ENCODE measurements at regions not wholly inside any gene's neighbourhood (a gene's known extent, or its start where the extent isn't known, plus 50 kb on each side); places are given as distances from the start of the nearest gene placed in this dataset.

GRCh38 chr4:189313064-189313463 is 627.6 kb upstream of the FRG1 start:
- CTCF ChIA-PET: no interaction called here

GRCh38 chr4:189313861-189314513 is 626.7 kb upstream of the FRG1 start:
- no peak for DNase-seq
- Mint-ChIP-seq H3K9me3 (peaks cover 13% of the 10 kb centered on the region), H3K27ac (no peak overlapping the region), H3K27me3 (no peaks in the 10 kb centered on the region), H3K4me1 (no peaks in the 10 kb centered on the region), H3K36me3 (no peaks in the 10 kb centered on the region), H3K4me3 (no peak overlapping the region)
- CTCF ChIA-PET: no interaction called here

More at GRCh38 chr4:189313064-189313463, 627.6 kb upstream of the FRG1 start:
- H3K9me3 Mint-ChIP-seq: peaks cover 13% of the 10 kb centered on the region
- no peak overlapping the region for H3K27ac Mint-ChIP-seq
- H3K4me1 Mint-ChIP-seq: no peaks in the 10 kb centered on the region
- H3K36me3 Mint-ChIP-seq: no peaks in the 10 kb centered on the region
- H3K4me3 Mint-ChIP-seq: no peak overlapping the region
- no peak for DNase-seq
- H3K27me3 Mint-ChIP-seq: no peaks in the 10 kb centered on the region

GRCh38 chr4:189322426-189322825 is 618.2 kb upstream of the FRG1 start:
- Mint-ChIP-seq H3K27me3 (no peaks in the 10 kb centered on the region), H3K9me3 (peaks cover 2% of the 10 kb centered on the region), H3K4me3 (no peak overlapping the region), H3K4me1 (no peaks in the 10 kb centered on the region), H3K36me3 (no peaks in the 10 kb centered on the region), H3K27ac (no peak overlapping the region)
- DNase-seq: no peak
- CTCF ChIA-PET: no interaction called here

GRCh38 chr4:189341881-189342280 is 598.8 kb upstream of the FRG1 start:
- no peak overlapping the region for H3K27ac Mint-ChIP-seq
- peaks cover 5% of the 10 kb centered on the region for H3K9me3 Mint-ChIP-seq
- no peaks in the 10 kb centered on the region for H3K27me3 Mint-ChIP-seq
- CTCF ChIA-PET: no interaction called here
- no peaks in the 10 kb centered on the region for H3K4me1 Mint-ChIP-seq
- no peaks in the 10 kb centered on the region for H3K36me3 Mint-ChIP-seq
- no peak overlapping the region for H3K4me3 Mint-ChIP-seq
- DNase-seq: no peak

- CTCF ChIA-PET: no interaction called here
- peaks cover 9% of the 10 kb centered on the region for H3K9me3 Mint-ChIP-seq
- no peaks in the 10 kb centered on the region for H3K36me3 Mint-ChIP-seq
- H3K27me3 Mint-ChIP-seq: no peaks in the 10 kb centered on the region
- no peak overlapping the region for H3K27ac Mint-ChIP-seq
- no peaks in the 10 kb centered on the region for H3K4me1 Mint-ChIP-seq
- no peak for DNase-seq
- no peak overlapping the region for H3K4me3 Mint-ChIP-seq
Observed at GRCh38 chr4:189355590-189355989, 585.1 kb upstream of the FRG1 start.

- H3K27me3 Mint-ChIP-seq: no peaks in the 10 kb centered on the region
Observed at GRCh38 chr4:189362364-189362763, 578.3 kb upstream of the FRG1 start.

GRCh38 chr4:189364032-189364449 is 576.6 kb upstream of the FRG1 start:
- H3K9me3 Mint-ChIP-seq: peaks cover 15% of the 10 kb centered on the region
- CTCF ChIA-PET: no interaction called here

More at GRCh38 chr4:189362364-189362763, 578.3 kb upstream of the FRG1 start:
- Mint-ChIP-seq H3K9me3 (peaks cover 15% of the 10 kb centered on the region), H3K4me3 (no peak overlapping the region), H3K36me3 (no peaks in the 10 kb centered on the region), H3K27ac (no peak overlapping the region), H3K4me1 (no peaks in the 10 kb centered on the region)
- no peak for DNase-seq
- CTCF ChIA-PET: no interaction called here

GRCh38 chr4:189365451-189365850 is 575.2 kb upstream of the FRG1 start:
- Mint-ChIP-seq H3K4me3 (no peak overlapping the region), H3K4me1 (no peaks in the 10 kb centered on the region), H3K9me3 (peaks cover 15% of the 10 kb centered on the region), H3K36me3 (no peaks in the 10 kb centered on the region), H3K27me3 (no peaks in the 10 kb centered on the region), H3K27ac (no peak overlapping the region)
- CTCF ChIA-PET: no interaction called here
- DNase-seq: no peak

More at GRCh38 chr4:189364032-189364449, 576.6 kb upstream of the FRG1 start:
- Mint-ChIP-seq H3K36me3 (no peaks in the 10 kb centered on the region), H3K27me3 (no peaks in the 10 kb centered on the region), H3K4me1 (no peaks in the 10 kb centered on the region), H3K4me3 (no peak overlapping the region), H3K27ac (no peak overlapping the region)
- DNase-seq: no peak

GRCh38 chr4:189367832-189368231 is 572.8 kb upstream of the FRG1 start:
- no peaks in the 10 kb centered on the region for H3K4me1 Mint-ChIP-seq
- no peak overlapping the region for H3K4me3 Mint-ChIP-seq
- no peak overlapping the region for H3K27ac Mint-ChIP-seq
- H3K36me3 Mint-ChIP-seq: no peaks in the 10 kb centered on the region
- peaks cover 19% of the 10 kb centered on the region for H3K9me3 Mint-ChIP-seq
- DNase-seq: no peak
- no peaks in the 10 kb centered on the region for H3K27me3 Mint-ChIP-seq
- CTCF ChIA-PET: no interaction called here

- Mint-ChIP-seq H3K36me3 (no peaks in the 10 kb centered on the region), H3K27me3 (no peaks in the 10 kb centered on the region), H3K4me3 (no peak overlapping the region), H3K4me1 (no peaks in the 10 kb centered on the region), H3K9me3 (peaks cover 12% of the 10 kb centered on the region), H3K27ac (no peak overlapping the region)
- CTCF ChIA-PET: no interaction called here
- no peak for DNase-seq
Observed at GRCh38 chr4:189374176-189374575, 566.5 kb upstream of the FRG1 start.

- CTCF ChIA-PET: no interaction called here
- Mint-ChIP-seq H3K27ac (no peak overlapping the region), H3K4me3 (no peak overlapping the region), H3K4me1 (no peaks in the 10 kb centered on the region), H3K27me3 (no peaks in the 10 kb centered on the region), H3K9me3 (peaks cover 9% of the 10 kb centered on the region), H3K36me3 (no peaks in the 10 kb centered on the region)
- DNase-seq: no peak
Observed at GRCh38 chr4:189376901-189377300, 563.8 kb upstream of the FRG1 start.

- H3K4me1 Mint-ChIP-seq: no peaks in the 10 kb centered on the region
- H3K36me3 Mint-ChIP-seq: no peaks in the 10 kb centered on the region
- H3K27ac Mint-ChIP-seq: no peak overlapping the region
- no peaks in the 10 kb centered on the region for H3K27me3 Mint-ChIP-seq
- no peak for DNase-seq
- H3K4me3 Mint-ChIP-seq: no peak overlapping the region
- peaks cover 9% of the 10 kb centered on the region for H3K9me3 Mint-ChIP-seq
- CTCF ChIA-PET: no interaction called here
Observed at GRCh38 chr4:189377569-189377968, 563.1 kb upstream of the FRG1 start.

- CTCF ChIA-PET: no interaction called here
- Mint-ChIP-seq H3K36me3 (no peaks in the 10 kb centered on the region), H3K27me3 (no peaks in the 10 kb centered on the region), H3K9me3 (peaks cover 7% of the 10 kb centered on the region), H3K4me1 (no peaks in the 10 kb centered on the region), H3K4me3 (no peak overlapping the region), H3K27ac (no peak overlapping the region)
- no peak for DNase-seq
Observed at GRCh38 chr4:189385098-189385497, 555.6 kb upstream of the FRG1 start.

- H3K4me3 Mint-ChIP-seq: no peak overlapping the region
- CTCF ChIA-PET: no interaction called here
- no peak overlapping the region for H3K27ac Mint-ChIP-seq
- H3K4me1 Mint-ChIP-seq: no peaks in the 10 kb centered on the region
- no peaks in the 10 kb centered on the region for H3K36me3 Mint-ChIP-seq
- peaks cover 8% of the 10 kb centered on the region for H3K9me3 Mint-ChIP-seq
- no peaks in the 10 kb centered on the region for H3K27me3 Mint-ChIP-seq
- no peak for DNase-seq
Observed at GRCh38 chr4:189385579-189385978, 555.1 kb upstream of the FRG1 start.

- DNase-seq: no peak
- H3K27me3 Mint-ChIP-seq: no peaks in the 10 kb centered on the region
- H3K9me3 Mint-ChIP-seq: peaks cover 16% of the 10 kb centered on the region
- no peaks in the 10 kb centered on the region for H3K36me3 Mint-ChIP-seq
- no peak overlapping the region for H3K4me3 Mint-ChIP-seq
- CTCF ChIA-PET: no interaction called here
- H3K4me1 Mint-ChIP-seq: no peaks in the 10 kb centered on the region
- no peak overlapping the region for H3K27ac Mint-ChIP-seq
Observed at GRCh38 chr4:189396435-189396834, 544.2 kb upstream of the FRG1 start.

GRCh38 chr4:189404271-189404670 is 536.4 kb upstream of the FRG1 start:
- no peaks in the 10 kb centered on the region for H3K4me1 Mint-ChIP-seq
- no peak overlapping the region for H3K4me3 Mint-ChIP-seq
- no peak for DNase-seq
- H3K27ac Mint-ChIP-seq: no peak overlapping the region
- CTCF ChIA-PET: no interaction called here
- peaks cover 12% of the 10 kb centered on the region for H3K9me3 Mint-ChIP-seq
- no peaks in the 10 kb centered on the region for H3K36me3 Mint-ChIP-seq
- H3K27me3 Mint-ChIP-seq: no peaks in the 10 kb centered on the region
